GM12801 (cell line): ENCODE measurements at regions not wholly inside any gene's neighbourhood (a gene's known extent, or its start where the extent isn't known, plus 50 kb on each side); places are given as distances from the start of the nearest gene placed in this dataset.

Experiments used
- TF ChIP-seq, protein P1 (sequence below): IDR thresholded peaks from one replicate; pipeline ENCODE4 v1.5.1; 2011; ENCODE audit warnings: control low read depth; ENCODE audit not compliant: insufficient read length; ENCODE audit errors: extremely low read depth

DNA sequence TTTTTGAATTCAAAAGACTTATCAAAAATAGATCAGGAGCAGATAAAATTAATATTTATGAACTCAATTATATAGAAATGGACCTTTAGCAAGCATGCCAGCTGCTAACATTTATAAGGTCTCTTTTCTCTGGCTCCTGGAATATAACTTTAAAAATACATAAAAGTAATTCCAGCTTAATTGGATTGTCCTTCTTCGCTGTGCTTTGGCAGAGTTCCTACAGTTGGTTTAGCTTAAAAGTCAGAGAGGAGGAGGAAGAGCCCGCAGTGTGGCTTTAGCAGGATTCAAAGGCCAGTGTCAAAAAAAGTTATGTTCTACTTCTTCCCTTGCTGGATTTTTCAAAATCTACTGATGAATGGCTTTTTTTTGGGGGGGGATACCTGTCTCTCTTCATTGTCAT is 1484.9 kb upstream of the TMEM132C start:
- TF ChIP-seq, protein P1, sequence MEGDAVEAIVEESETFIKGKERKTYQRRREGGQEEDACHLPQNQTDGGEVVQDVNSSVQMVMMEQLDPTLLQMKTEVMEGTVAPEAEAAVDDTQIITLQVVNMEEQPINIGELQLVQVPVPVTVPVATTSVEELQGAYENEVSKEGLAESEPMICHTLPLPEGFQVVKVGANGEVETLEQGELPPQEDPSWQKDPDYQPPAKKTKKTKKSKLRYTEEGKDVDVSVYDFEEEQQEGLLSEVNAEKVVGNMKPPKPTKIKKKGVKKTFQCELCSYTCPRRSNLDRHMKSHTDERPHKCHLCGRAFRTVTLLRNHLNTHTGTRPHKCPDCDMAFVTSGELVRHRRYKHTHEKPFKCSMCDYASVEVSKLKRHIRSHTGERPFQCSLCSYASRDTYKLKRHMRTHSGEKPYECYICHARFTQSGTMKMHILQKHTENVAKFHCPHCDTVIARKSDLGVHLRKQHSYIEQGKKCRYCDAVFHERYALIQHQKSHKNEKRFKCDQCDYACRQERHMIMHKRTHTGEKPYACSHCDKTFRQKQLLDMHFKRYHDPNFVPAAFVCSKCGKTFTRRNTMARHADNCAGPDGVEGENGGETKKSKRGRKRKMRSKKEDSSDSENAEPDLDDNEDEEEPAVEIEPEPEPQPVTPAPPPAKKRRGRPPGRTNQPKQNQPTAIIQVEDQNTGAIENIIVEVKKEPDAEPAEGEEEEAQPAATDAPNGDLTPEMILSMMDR, result no peak

DNA sequence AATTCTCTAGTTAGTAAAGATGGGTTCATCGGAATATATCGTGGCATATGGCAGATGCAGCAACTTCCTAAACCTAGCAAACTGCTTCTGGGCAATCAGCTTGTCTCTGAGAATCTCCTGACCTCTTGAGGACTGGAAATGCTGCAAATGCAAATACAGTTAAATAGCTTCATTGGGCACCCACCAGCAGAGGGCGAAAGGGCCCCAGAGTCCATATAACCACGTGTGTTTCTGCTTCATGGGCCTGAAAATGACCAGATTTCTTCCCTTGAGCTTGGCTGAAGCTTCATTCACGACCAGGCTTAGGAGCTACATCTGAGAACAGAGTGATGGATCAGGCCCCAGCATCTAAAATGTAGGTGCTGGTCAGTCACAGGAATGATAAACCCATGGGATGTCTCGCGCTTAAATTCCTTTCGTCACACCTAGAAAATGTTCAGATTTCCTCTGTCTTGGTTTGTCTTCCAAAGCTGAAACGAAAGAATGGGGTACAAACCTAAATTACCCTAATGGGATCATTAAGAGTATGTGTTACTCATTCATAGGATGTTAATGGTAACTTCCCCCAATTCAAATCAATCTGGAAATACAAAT is 1482.5 kb upstream of the TMEM132C start:
- TF ChIP-seq, protein P1, result no peak

DNA sequence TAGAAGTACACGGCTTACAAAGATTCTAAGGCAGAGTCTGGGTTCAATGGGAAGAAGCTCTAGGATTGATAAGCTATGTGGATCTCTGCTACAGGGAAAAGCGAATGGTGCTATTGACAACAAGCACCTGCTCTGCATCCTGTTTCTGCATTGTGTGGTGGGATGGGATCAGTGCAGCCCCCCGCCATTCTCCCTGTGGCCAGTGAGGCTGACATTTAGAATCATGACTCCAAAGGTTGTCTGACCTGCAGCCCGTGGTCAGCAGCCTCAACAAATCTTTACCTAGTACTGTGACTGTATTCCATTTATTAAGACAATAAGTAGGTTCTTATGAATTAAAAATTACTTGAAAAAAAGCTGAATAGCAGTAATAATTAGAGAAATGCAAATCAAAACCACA is 1477.0 kb upstream of the TMEM132C start:
- TF ChIP-seq, protein P1, result no peak

DNA sequence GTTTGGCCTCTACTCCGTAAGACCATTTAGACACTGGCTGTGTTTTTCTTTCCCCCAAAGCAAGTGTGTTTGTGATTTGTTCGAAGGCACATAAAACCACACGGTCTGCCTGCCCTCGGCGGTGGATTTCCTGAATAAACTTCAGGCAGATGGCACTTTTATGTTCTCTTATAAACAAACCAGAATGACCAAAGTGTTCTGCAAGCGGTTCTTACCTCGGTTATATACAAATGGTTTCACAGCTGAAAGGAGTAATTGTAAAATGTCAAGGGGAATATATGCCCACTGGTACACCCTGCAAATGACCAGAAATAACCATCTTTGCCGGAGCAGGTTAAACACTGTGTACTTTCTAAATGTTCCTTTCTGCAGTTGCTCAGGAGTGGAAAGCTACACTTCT is 1475.8 kb upstream of the TMEM132C start:
- TF ChIP-seq, protein P1, result no peak

DNA sequence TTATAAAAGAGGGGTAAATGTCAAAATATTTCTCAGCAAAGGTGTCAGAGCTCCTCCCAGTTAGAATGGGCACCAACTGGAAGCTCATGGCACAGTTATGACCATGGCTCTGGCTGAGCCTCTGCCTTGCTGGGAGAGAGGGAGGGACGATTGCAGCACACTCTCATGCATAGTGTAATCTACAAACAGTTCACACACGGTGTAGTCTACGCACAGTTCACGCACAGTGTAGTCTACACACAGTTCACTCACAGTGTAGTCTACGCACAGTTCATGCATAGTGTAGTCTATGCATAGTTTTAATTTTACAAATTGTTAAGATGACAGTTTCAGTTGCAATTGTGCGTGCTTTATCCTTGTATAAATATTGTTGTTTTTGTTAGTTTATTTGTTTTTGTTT is 1474.6 kb upstream of the TMEM132C start:
- TF ChIP-seq, protein P1, result no peak

DNA sequence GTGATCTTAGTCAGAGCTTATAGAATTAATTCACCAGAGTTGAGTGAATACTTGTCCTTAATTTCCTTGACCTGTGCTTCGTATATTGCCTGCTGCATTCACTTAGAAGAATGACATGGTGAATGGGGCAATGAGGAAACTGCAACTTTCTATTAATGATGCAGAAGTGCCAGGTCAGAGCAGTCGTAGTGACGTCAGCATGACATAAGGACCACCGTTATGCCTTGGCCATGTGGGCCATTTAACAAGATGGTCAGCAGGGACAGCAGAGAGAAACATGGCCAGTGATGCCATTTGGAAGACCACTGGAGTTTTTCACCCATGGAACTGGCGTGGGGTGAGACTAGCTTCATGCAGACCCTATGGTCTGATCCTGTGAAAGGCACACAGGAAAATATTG is 1469.4 kb upstream of the TMEM132C start:
- TF ChIP-seq, protein P1, result no peak

DNA sequence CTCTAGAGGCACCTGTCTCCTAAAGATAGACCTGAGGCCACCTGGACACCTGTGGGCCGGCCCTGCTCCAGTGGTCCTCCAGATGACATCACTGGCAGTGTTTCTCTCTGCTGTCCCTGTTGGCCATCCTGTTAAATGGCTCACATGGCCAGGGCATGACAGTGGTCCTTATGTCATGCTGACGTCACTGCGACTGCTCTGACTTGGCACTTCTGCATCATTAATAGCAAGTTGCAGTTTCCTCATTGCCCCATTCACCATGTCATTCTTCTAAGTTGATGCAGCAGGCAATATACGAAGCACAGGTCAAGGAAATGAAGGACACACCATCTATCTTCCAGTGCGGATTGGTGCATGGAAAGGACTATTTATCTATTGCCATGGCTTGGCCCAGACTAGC is 1468.5 kb upstream of the TMEM132C start:
- TF ChIP-seq, protein P1, result no peak

DNA sequence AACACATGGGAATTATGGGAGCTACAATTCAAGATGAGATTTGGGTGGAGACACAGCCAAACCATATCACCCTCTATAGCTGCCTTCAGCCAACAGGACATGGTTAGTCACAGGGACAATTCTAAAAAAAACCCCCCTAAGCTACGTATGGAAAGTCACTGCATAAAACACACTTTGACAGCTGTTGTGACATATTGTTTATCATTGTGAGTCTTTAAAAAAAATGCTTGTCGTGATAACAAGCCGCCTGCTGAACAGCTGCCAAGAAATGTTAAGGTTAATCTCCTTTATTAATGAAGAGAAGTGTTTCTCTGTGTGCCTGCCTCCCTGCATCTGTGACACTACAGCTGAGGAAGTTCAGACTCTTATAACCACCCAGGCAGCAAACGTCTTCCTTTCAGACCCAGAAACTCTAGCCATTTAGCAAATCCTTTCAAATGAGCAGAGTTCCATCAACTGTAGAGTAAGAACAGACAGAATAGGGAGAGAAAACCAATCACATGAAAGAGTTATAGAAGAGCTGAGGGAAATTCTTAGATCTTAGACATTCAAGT is 1459.6 kb upstream of the TMEM132C start:
- TF ChIP-seq, protein P1, result no peak
